Suprapubic skin (tissue), 3 donors: ENCODE measurements at regions not wholly inside any gene's neighbourhood (a gene's known extent, or its start where the extent isn't known, plus 50 kb on each side); places are given as distances from the start of the nearest gene placed in this dataset.

ENCODE experiments used
- POLR2AphosphoS5 ChIP-seq, 3 donors: sonication (generic); formaldehyde crosslinking; IDR thresholded peaks; one replicate each; pipeline ENCODE4 v1.6.1; 2017; ENCODE audit warnings: antibody characterized with exemption in 3 of 3
- TF ChIP-seq, protein P1 (sequence below), 2 donors: fragments of 200-600 bp in 1 of 2; fragments of 450-650 bp in 1 of 2; sonication (generic) in 1 of 2; IDR thresholded peaks; one replicate each; pipeline ENCODE4 v1.5.1; 2016 to 2019; ENCODE audit warnings: antibody characterized with exemption in 2 of 2, mild to moderate bottlenecking in 1 of 2, moderate library complexity in 1 of 2

DNA sequence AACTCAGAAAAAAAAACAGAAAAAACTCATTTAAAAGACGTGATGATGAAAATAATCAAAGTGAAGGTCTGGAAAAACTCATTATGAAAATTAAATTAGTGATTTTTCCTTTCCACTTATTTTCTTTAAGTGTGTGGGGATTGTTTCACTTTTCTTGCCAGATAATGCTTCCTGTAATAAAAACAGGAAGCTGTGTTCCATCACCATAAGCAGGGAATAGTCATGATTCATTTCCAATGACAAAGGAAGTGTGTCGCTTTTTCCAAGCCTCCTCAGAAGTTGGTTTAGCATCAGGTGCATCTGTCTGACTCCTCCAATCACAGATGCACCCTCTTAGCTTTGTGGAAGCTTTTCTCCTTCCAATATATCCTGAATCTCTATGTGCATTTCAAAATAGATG, 2068.7 kb downstream of the MAT2B start:
- no peak for TF ChIP-seq POLR2AphosphoS5 (IDR thresholded peaks at IDR 0.05)
- TF ChIP-seq, protein P1, sequence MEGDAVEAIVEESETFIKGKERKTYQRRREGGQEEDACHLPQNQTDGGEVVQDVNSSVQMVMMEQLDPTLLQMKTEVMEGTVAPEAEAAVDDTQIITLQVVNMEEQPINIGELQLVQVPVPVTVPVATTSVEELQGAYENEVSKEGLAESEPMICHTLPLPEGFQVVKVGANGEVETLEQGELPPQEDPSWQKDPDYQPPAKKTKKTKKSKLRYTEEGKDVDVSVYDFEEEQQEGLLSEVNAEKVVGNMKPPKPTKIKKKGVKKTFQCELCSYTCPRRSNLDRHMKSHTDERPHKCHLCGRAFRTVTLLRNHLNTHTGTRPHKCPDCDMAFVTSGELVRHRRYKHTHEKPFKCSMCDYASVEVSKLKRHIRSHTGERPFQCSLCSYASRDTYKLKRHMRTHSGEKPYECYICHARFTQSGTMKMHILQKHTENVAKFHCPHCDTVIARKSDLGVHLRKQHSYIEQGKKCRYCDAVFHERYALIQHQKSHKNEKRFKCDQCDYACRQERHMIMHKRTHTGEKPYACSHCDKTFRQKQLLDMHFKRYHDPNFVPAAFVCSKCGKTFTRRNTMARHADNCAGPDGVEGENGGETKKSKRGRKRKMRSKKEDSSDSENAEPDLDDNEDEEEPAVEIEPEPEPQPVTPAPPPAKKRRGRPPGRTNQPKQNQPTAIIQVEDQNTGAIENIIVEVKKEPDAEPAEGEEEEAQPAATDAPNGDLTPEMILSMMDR (IDR thresholded peaks at IDR 0.05) = no peak
